ENCODE measurements at regions not wholly inside any gene's neighbourhood (a gene's known extent, or its start where the extent isn't known, plus 50 kb on each side); places are given as distances from the start of the nearest gene placed in this dataset.

DNA sequence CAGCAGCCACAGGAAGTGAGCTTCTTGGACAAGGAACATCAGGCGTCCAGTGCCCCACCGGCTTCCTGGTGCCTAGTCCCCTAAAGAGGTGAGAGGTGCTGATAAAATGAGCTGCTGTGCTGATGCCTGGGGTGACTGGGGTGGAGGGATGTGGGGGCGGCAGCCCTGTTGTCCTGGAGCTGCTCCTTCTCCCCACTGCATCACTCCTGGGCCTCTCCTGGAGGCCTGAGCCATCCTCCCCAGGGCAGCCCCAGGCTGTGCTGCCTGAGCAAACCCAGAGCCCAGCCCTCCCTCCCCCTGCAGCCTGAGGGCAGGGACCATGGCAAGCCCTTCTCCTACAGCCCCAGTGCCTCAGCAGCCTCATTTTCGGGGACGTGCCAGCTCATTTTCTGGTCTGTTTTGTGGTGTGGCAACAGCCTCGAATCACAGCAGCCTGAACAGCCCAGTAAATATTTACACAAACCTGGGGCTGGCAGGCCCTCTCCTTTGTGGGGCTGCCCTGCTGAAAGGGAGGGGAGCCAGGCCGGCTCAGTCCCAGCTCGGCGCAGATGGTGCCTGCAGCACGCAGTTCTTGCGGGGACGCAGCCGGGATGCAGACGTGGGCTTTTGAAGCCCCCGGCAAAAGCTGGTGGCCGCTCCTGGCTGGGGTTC, 259.9 kb downstream of the DLL1 start:
- Histone ChIP-seq H2AFZ (ENCODE audit: low read depth, low read length, severe bottlenecking) (no peak overlapping the region), H3F3A (ENCODE audit: insufficient read depth) (no peaks in the 10 kb centered on the region), H3K79me2 (ENCODE audit: insufficient read depth, low read length) (no peaks in the 10 kb centered on the region), H3K27me3 (ENCODE audit: low read length) (no peaks in the 10 kb centered on the region), H3K9me3 (ENCODE audit: insufficient read depth, low read length) (no peaks in the 10 kb centered on the region; the same call in 1 of the 2 replicates), H3K9me2 (replicated peaks; ENCODE audit: insufficient read depth, low read length) (no peaks in the 10 kb centered on the region), H3K27ac (ENCODE audit: low read depth, low read length) (no peak overlapping the region), H3K4me3 (ENCODE audit: insufficient read depth, low read length, poor library complexity, severe bottlenecking) (no peak overlapping the region), H4K20me1 (ENCODE audit: low read depth, low read length) (no peaks in the 10 kb centered on the region), H3K9ac (ENCODE audit: low read length) (no peak overlapping the region), H3K4me2 (ENCODE audit: low read depth, low read length, poor library complexity, severe bottlenecking) (no peak overlapping the region), H3K36me3 (ENCODE audit: low read length) (no peaks in the 10 kb centered on the region)
- TF ChIP-seq EZH2phosphoT487 (conservative IDR thresholded peaks at IDR 0.05; ENCODE audit: low read length), result no peak
- TF ChIP-seq, protein P1, sequence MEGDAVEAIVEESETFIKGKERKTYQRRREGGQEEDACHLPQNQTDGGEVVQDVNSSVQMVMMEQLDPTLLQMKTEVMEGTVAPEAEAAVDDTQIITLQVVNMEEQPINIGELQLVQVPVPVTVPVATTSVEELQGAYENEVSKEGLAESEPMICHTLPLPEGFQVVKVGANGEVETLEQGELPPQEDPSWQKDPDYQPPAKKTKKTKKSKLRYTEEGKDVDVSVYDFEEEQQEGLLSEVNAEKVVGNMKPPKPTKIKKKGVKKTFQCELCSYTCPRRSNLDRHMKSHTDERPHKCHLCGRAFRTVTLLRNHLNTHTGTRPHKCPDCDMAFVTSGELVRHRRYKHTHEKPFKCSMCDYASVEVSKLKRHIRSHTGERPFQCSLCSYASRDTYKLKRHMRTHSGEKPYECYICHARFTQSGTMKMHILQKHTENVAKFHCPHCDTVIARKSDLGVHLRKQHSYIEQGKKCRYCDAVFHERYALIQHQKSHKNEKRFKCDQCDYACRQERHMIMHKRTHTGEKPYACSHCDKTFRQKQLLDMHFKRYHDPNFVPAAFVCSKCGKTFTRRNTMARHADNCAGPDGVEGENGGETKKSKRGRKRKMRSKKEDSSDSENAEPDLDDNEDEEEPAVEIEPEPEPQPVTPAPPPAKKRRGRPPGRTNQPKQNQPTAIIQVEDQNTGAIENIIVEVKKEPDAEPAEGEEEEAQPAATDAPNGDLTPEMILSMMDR (IDR thresholded peaks at IDR 0.05; ENCODE audit: insufficient read depth, low read length, poor library complexity, severe bottlenecking), result no peak

DNA sequence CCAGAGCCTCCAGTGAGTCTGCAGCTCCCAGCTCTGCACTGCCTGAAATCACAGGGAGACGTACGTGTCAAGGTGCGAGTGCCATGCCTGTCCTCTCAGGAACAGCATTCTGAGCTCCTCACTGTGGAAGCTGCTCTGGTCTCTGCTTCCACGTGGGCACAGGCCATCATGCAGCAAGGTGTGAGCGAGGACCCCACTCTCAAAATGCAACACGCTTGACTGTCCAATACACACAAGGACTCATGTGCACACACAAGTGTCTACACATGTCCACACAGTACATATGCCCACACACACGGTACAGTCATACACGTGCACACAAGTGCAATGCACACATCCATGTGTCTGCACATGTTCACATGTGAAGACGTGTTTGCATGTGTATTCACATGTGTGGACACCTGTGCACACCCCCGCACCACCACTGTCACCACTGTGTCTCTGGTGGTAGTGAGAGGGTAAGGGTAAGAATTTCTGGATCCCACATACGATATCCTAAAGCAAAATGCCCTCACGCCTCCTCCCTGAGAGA, 260.5 kb downstream of the DLL1 start:
- no peak overlapping the region for H3K27ac ChIP-seq (ENCODE audit: low read depth, low read length)
- no peak overlapping the region for H3K4me2 ChIP-seq (ENCODE audit: low read depth, low read length, poor library complexity, severe bottlenecking)
- H4K20me1 ChIP-seq (ENCODE audit: low read depth, low read length), result no peaks in the 10 kb centered on the region
- no peaks in the 10 kb centered on the region for H3K9me2 ChIP-seq (replicated peaks; ENCODE audit: insufficient read depth, low read length)
- H3K9ac ChIP-seq (ENCODE audit: low read length), result no peak overlapping the region
- H3K36me3 ChIP-seq (ENCODE audit: low read length), result no peaks in the 10 kb centered on the region
- H3F3A ChIP-seq (ENCODE audit: insufficient read depth), result no peaks in the 10 kb centered on the region
- no peaks in the 10 kb centered on the region for H3K79me2 ChIP-seq (ENCODE audit: insufficient read depth, low read length)
- H2AFZ ChIP-seq (ENCODE audit: low read depth, low read length, severe bottlenecking), result no peak overlapping the region
- no peaks in the 10 kb centered on the region; the same call in 1 of the 2 replicates for H3K9me3 ChIP-seq (ENCODE audit: insufficient read depth, low read length)
- H3K27me3 ChIP-seq (ENCODE audit: low read length), result no peaks in the 10 kb centered on the region
- H3K4me3 ChIP-seq (ENCODE audit: insufficient read depth, low read length, poor library complexity, severe bottlenecking), result no peak overlapping the region
- TF ChIP-seq, protein P1 (IDR thresholded peaks at IDR 0.05; ENCODE audit: insufficient read depth, low read length, poor library complexity, severe bottlenecking), result no peak
- TF ChIP-seq EZH2phosphoT487 (conservative IDR thresholded peaks at IDR 0.05; ENCODE audit: low read length), result no peak

GRCh38 chr6:170029416-170030283, 261.2 kb downstream of the DLL1 start:
- Histone ChIP-seq H3K79me2 (ENCODE audit: insufficient read depth, low read length) (no peaks in the 10 kb centered on the region), H3K4me3 (ENCODE audit: insufficient read depth, low read length, poor library complexity, severe bottlenecking) (no peak overlapping the region), H3F3A (ENCODE audit: insufficient read depth) (no peaks in the 10 kb centered on the region), H4K20me1 (ENCODE audit: low read depth, low read length) (no peaks in the 10 kb centered on the region), H3K4me2 (ENCODE audit: low read depth, low read length, poor library complexity, severe bottlenecking) (no peak overlapping the region), H3K9me2 (replicated peaks; ENCODE audit: insufficient read depth, low read length) (no peaks in the 10 kb centered on the region), H3K36me3 (ENCODE audit: low read length) (no peaks in the 10 kb centered on the region), H2AFZ (ENCODE audit: low read depth, low read length, severe bottlenecking) (no peak overlapping the region), H3K27ac (ENCODE audit: low read depth, low read length) (no peak overlapping the region), H3K9ac (ENCODE audit: low read length) (no peak overlapping the region), H3K27me3 (ENCODE audit: low read length) (no peaks in the 10 kb centered on the region), H3K9me3 (ENCODE audit: insufficient read depth, low read length) (no peaks in the 10 kb centered on the region; the same call in 1 of the 2 replicates)
- TF ChIP-seq, protein P1 (IDR thresholded peaks at IDR 0.05; ENCODE audit: insufficient read depth, low read length, poor library complexity, severe bottlenecking), result no peak
- no peak for TF ChIP-seq EZH2phosphoT487 (conservative IDR thresholded peaks at IDR 0.05; ENCODE audit: low read length)

Data from SU-DHL-6 (cell line).